Ascending aorta (tissue), 2 donors: ENCODE measurements at regions not wholly inside any gene's neighbourhood (a gene's known extent, or its start where the extent isn't known, plus 50 kb on each side); places are given as distances from the start of the nearest gene placed in this dataset.

Experiments
- DNase-seq, 2 donors: peaks; one replicate each; pipeline ENCODE4 v3.0.0-alpha.2; 2019; ENCODE audit warnings: low spot score in 2 of 2
- H3K27ac ChIP-seq, 2 donors: fragments of 200-600 bp; sonication (generic); one replicate each; pipeline ENCODE4 v1.5.1; 2016 to 2017; ENCODE audit warnings: mild to moderate bottlenecking in 1 of 2
- H3K27me3 ChIP-seq: fragments of 200-600 bp; sonication (generic); one replicate; pipeline ENCODE4 v1.5.1; 2017
- H3K36me3 ChIP-seq, 2 donors: fragments of 200-600 bp; sonication (generic); one replicate each; pipeline ENCODE4 v1.5.1; 2016
- H3K4me1 ChIP-seq, 2 donors: fragments of 200-600 bp; sonication (generic); one replicate each; pipeline ENCODE4 v1.5.1; 2016 to 2017; ENCODE audit warnings: mild to moderate bottlenecking in 1 of 2
- H3K4me3 ChIP-seq, 2 donors: fragments of 200-600 bp; sonication (generic); one replicate each; pipeline ENCODE4 v1.5.1; 2016 to 2017; ENCODE audit warnings: mild to moderate bottlenecking in 1 of 2
- H3K9me3 ChIP-seq, 2 donors: fragments of 200-600 bp; sonication (generic); one replicate each; pipeline ENCODE4 v1.5.1; 2016
- CTCF ChIP-seq, 3 experiments: fragments of 200-600 bp in 2 of 3; fragments of 450-650 bp in 1 of 3; sonication (generic) in 2 of 3; IDR thresholded peaks; one replicate each; pipeline ENCODE4 v1.5.1; 2016 to 2019; ENCODE audit warnings: antibody characterized with exemption in 3 of 3, mild to moderate bottlenecking in 1 of 3, moderate library complexity in 1 of 3
- intact Hi-C: fragments of 100-400 bp; cut with DNase I; formaldehyde crosslinking; loops from one replicate; pipeline ENCODE4 v1.15.1; 2023

GRCh38 chr10:128307820-128308219 is 181.6 kb upstream of the MKI67 start:
- Histone ChIP-seq H3K4me3 (no peak overlapping the region), H3K36me3 (no peaks in the 10 kb centered on the region), H3K9me3 (no peaks in the 10 kb centered on the region), H3K27ac (no peak overlapping the region), H3K4me1 (no peaks in the 10 kb centered on the region), H3K27me3 (no peaks in the 10 kb centered on the region)
- peak in 1 of 2 donors; percentile 18 for DNase-seq
- no peak for TF ChIP-seq CTCF (IDR thresholded peaks at IDR 0.05)
- intact Hi-C loops, result no loop called here

- no peaks in the 10 kb centered on the region for H3K9me3 ChIP-seq
- no peak for TF ChIP-seq CTCF (IDR thresholded peaks at IDR 0.05)
- no peak overlapping the region for H3K4me3 ChIP-seq
- no peaks in the 10 kb centered on the region for H3K4me1 ChIP-seq
- H3K27me3 ChIP-seq, result no peaks in the 10 kb centered on the region
- intact Hi-C loops, result no loop called here
- no peak overlapping the region for H3K27ac ChIP-seq
- H3K36me3 ChIP-seq, result no peaks in the 10 kb centered on the region
- DNase-seq, result peak in 1 of 2 donors; percentile 44
Measured at GRCh38 chr10:128310971-128311658, 184.9 kb upstream of the MKI67 start.

GRCh38 chr10:128312250-128312649 is 186.0 kb upstream of the MKI67 start:
- no peaks in the 10 kb centered on the region for H3K36me3 ChIP-seq
- intact Hi-C loops, result no loop called here
- no peak for DNase-seq
- H3K27me3 ChIP-seq, result no peaks in the 10 kb centered on the region
- no peak for TF ChIP-seq CTCF (IDR thresholded peaks at IDR 0.05)
- no peak overlapping the region for H3K27ac ChIP-seq
- no peaks in the 10 kb centered on the region for H3K9me3 ChIP-seq
- no peaks in the 10 kb centered on the region for H3K4me1 ChIP-seq
- no peak overlapping the region for H3K4me3 ChIP-seq

GRCh38 chr10:128314686-128315085 is 188.5 kb upstream of the MKI67 start:
- H3K36me3 ChIP-seq, result no peaks in the 10 kb centered on the region
- DNase-seq, result peak in 1 of 2 donors; percentile 15
- TF ChIP-seq CTCF (IDR thresholded peaks at IDR 0.05), result no peak
- H3K27ac ChIP-seq, result no peak overlapping the region
- intact Hi-C loops, result no loop called here
- H3K9me3 ChIP-seq, result no peaks in the 10 kb centered on the region
- no peak overlapping the region for H3K4me3 ChIP-seq
- no peaks in the 10 kb centered on the region for H3K27me3 ChIP-seq
- no peaks in the 10 kb centered on the region for H3K4me1 ChIP-seq

- H3K36me3 ChIP-seq, result no peaks in the 10 kb centered on the region
- TF ChIP-seq CTCF (IDR thresholded peaks at IDR 0.05), result no peak
- H3K27ac ChIP-seq, result no peak overlapping the region
- intact Hi-C loops, result no loop called here
- peak in 1 of 2 donors; percentile 52 for DNase-seq
- H3K4me1 ChIP-seq, result no peaks in the 10 kb centered on the region
- no peaks in the 10 kb centered on the region for H3K27me3 ChIP-seq
- no peak overlapping the region for H3K4me3 ChIP-seq
- no peaks in the 10 kb centered on the region for H3K9me3 ChIP-seq
Measured at GRCh38 chr10:128316121-128316726, 190.0 kb upstream of the MKI67 start.
